22Rv1 (cell line): ENCODE measurements at regions not wholly inside any gene's neighbourhood (a gene's known extent, or its start where the extent isn't known, plus 50 kb on each side); places are given as distances from the start of the nearest gene placed in this dataset.
A peak's percentile ranks its signal among the peaks of the same experiment; 100 is the strongest.

Experiments
- H3K27ac ChIP-seq: fragments of 450-650 bp; 2 replicates; pipeline ENCODE4 v1.5.1; 2017
- CTCF ChIP-seq: fragments of 450-650 bp; IDR thresholded peaks from 2 replicates; pipeline ENCODE4 v1.5.1; 2017; ENCODE audit warnings: mild to moderate bottlenecking
- ZFX ChIP-seq: fragments of 450-650 bp; IDR thresholded peaks from 2 replicates; pipeline ENCODE4 v1.6.1; 2017; ENCODE audit warnings: antibody characterized with exemption, borderline replicate concordance

DNA sequence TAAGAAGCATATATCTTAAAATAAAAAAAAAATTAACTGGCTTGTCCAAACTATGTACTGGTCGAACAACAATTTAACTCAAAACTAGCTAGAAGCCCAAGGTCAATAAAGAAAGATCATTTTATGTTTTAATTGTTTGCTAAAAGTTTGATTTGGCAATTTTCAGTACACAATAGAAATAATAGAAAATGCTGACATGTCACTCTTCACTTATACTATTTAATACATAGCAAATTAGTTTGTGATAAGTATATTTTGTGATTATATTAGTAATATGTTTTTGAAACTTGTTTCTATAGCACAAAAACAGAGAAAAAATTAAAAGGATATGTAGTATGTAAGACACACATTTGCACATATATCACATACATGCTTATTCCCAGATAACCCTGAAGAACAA lies 1938.6 kb upstream of the PIK3C3 start:
- TF ChIP-seq CTCF (no peak), ZFX (no peak)
- H3K27ac ChIP-seq, result no peak overlapping the region

DNA sequence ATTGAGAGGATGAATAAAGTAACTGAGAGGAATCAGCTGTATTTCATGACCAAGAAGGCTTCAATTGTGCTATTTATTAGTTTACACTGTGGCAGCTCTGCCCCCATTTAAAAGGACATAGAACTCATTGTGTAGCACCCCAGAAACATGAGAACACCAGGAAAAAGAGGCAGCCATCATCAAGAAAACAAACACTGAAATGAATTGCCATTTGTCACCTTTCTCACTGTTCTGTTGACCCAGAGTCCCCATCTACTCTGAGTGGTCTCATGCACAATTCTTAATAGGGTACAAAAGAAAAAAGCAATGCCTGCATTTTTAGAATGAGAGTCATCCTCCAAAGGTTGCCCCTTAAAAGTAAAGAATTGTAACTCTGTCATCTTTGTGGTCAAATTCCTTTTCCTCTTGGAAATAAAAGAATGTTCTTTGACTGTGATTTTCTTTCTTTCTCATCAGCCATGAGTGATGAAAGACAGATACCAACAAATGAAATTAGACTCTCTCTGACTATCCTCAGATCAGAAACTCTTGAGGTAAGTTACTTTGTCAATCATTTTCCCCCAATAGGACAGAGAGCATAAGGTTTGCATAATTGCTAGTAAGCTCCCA lies 1941.9 kb upstream of the PIK3C3 start:
- H3K27ac ChIP-seq, result no peak overlapping the region
- no peak for TF ChIP-seq ZFX
- no peak for TF ChIP-seq CTCF

GRCh38 chr18:40011201-40011600 lies 1943.8 kb upstream of the PIK3C3 start:
- TF ChIP-seq ZFX (no peak), CTCF (no peak)
- no peak overlapping the region for H3K27ac ChIP-seq

- TF ChIP-seq CTCF (peak; percentile 49), ZFX (no peak)
Measured at GRCh38 chr18:40006634-40007033, 1948.4 kb upstream of the PIK3C3 start.

DNA sequence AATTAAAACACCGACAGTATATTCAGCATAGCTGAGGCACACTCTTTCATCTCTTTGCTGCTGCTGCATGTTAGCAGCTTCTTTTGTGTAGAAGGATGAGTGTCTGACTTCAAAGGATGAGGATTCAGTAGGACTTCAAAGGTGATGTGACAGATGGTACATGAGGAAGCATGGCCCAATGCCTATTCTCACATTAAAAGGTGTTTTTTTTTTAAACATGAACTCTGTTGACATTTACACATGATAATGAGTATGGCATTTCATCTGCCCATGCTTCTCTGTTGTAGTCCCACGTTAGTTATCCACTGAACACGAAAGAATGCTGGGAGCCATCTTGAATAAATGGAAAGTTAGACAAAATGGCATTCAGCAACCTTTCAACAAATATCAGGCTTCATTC lies 1950.8 kb upstream of the PIK3C3 start:
- no peak overlapping the region for H3K27ac ChIP-seq
- TF ChIP-seq ZFX (no peak), CTCF (no peak)

More at GRCh38 chr18:40006634-40007033, 1948.4 kb upstream of the PIK3C3 start:
- no peak overlapping the region for H3K27ac ChIP-seq

DNA sequence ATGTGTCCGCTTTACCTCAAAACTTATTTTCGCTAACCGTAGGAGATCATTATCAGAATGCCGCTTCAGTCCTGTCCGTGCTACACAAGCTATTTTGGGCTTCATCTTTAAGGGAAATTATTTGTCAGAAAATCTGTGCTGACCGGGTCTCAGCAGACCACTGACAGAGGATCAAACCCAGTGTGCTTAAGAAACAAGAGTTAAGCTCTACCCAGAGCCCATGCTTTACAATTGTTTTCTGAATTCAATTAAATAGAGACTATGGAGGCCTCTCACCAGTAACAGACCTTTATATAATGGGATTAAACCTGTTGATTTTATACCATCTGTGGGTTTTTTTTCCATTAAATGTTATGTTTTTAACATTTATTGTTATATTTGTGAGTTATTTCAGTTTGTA lies 1956.7 kb upstream of the PIK3C3 start:
- no peak overlapping the region for H3K27ac ChIP-seq
- TF ChIP-seq ZFX (no peak), CTCF (no peak)

GRCh38 chr18:39994498-39994897 lies 1960.5 kb upstream of the PIK3C3 start:
- TF ChIP-seq ZFX, result no peak
- no peak for TF ChIP-seq CTCF
- no peak overlapping the region for H3K27ac ChIP-seq
